ENCODE measurements at regions not wholly inside any gene's neighbourhood (a gene's known extent, or its start where the extent isn't known, plus 50 kb on each side); places are given as distances from the start of the nearest gene placed in this dataset.

DNA sequence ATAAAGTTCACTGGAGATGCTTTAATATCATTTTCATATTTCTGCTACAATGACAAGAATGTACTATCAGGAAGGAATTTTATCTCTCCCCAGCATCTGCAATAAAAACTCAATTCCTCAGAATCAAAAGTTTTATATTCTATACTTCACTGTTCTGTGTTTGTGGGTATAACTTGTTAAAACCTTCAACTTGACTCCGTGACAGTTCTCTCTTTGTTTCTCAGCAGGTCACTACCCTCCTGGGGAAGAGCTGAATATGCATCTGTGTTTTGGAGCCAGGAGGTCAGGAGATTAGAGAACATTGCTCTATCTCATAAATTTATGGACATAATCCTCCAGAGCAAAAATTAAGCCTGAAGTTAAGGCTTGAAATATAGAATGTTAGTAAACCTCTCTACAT, 411.4 kb downstream of the TRIB2 start:
- peaks cover 3% of the 10 kb centered on the region for H3K27me3 Mint-ChIP-seq

DNA sequence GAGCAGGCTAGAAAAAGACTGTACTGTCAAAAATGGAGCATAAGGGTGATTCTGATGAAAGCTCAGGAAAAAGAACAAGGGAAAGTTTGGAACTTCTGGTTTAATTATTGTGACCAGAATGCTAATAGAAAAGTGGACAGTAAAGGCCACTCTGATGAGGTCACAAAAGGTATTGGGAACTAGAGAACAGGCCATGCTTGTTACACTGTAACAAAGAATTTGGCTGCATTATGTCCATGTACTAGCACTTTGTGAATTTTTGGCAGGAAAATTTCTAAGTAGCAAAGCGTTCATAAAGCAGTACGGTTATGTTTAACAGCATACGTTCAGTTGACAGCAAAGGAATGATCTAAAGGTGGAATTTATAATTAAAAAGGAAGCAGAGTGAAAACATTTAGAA, 418.6 kb downstream of the TRIB2 start:
- no peaks in the 10 kb centered on the region for H3K9me3 ChIP-seq (ENCODE audit: control extremely low read depth in 1 of 3, control insufficient read depth in 2 of 3, insufficient read depth in 1 of 3, low read length in 2 of 3)
- no peaks in the 10 kb centered on the region for H3K4me1 ChIP-seq (ENCODE audit: control insufficient read depth in 2 of 2, insufficient read depth in 2 of 2, low read length in 2 of 2)
- no peaks in the 10 kb centered on the region for H3K79me2 ChIP-seq (ENCODE audit: control insufficient read depth, insufficient read depth, low read length)
- no peaks in the 10 kb centered on the region for H3K36me3 ChIP-seq (replicated peaks in 1 of 2; ENCODE audit: control extremely low read depth in 1 of 2, control insufficient read depth in 1 of 2, extremely low read depth in 1 of 2, insufficient read depth in 2 of 2, low read length in 1 of 2)
- H4K20me1 ChIP-seq (ENCODE audit: control insufficient read depth, insufficient read depth, low read length, poor library complexity, severe bottlenecking), result no peaks in the 10 kb centered on the region
- no peak for ATAC-seq (ENCODE audit: low read depth)
- intact Hi-C loops (cut with micrococcal nuclease), result no loop called here
- no peak for TF ChIP-seq EZH2 (IDR thresholded peaks at IDR 0.05; ENCODE audit: borderline replicate concordance, insufficient read depth, low read depth, low read length, poor library complexity, severe bottlenecking)
- TF ChIP-seq, protein P1, sequence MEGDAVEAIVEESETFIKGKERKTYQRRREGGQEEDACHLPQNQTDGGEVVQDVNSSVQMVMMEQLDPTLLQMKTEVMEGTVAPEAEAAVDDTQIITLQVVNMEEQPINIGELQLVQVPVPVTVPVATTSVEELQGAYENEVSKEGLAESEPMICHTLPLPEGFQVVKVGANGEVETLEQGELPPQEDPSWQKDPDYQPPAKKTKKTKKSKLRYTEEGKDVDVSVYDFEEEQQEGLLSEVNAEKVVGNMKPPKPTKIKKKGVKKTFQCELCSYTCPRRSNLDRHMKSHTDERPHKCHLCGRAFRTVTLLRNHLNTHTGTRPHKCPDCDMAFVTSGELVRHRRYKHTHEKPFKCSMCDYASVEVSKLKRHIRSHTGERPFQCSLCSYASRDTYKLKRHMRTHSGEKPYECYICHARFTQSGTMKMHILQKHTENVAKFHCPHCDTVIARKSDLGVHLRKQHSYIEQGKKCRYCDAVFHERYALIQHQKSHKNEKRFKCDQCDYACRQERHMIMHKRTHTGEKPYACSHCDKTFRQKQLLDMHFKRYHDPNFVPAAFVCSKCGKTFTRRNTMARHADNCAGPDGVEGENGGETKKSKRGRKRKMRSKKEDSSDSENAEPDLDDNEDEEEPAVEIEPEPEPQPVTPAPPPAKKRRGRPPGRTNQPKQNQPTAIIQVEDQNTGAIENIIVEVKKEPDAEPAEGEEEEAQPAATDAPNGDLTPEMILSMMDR (IDR thresholded peaks at IDR 0.05), result no peak
- H3K9ac ChIP-seq (ENCODE audit: low read length), result no peak overlapping the region
- WGBS (ENCODE audit: insufficient coverage), result 78% methylated on average over 3 of the region's 3 CpGs
- no peak overlapping the region for H3K4me2 ChIP-seq (replicated peaks; ENCODE audit: low read depth, low read length, poor library complexity, severe bottlenecking)
- CTCF ChIA-PET, result no interaction called here
- no peaks in the 10 kb centered on the region for H3K27me3 ChIP-seq (replicated peaks in 1 of 4; ENCODE audit: control extremely low read depth in 1 of 4, control insufficient read depth in 3 of 4, insufficient read depth in 4 of 4, low read length in 3 of 4)
- H3K27me3 Mint-ChIP-seq, result no peaks in the 10 kb centered on the region
- no peaks in the 10 kb centered on the region for H3K4me1 Mint-ChIP-seq
- POLR2A ChIA-PET, result no interaction called here
- no peak for DNase-seq
- H3K4me3 Mint-ChIP-seq, result no peak overlapping the region
- H2AFZ ChIP-seq (ENCODE audit: insufficient read depth, low read depth, low read length, poor library complexity, severe bottlenecking), result no peak overlapping the region
- no peak overlapping the region for H3K4me3 ChIP-seq (ENCODE audit: control extremely low read depth in 1 of 5, extremely low read depth in 1 of 5, insufficient read depth in 1 of 5, low read depth in 2 of 5, low read length in 4 of 5)
- no peak overlapping the region for H3K27ac Mint-ChIP-seq
- no peak overlapping the region for H3K27ac ChIP-seq (ENCODE audit: low read length in 2 of 2)
- no peaks in the 10 kb centered on the region for H3K9me3 Mint-ChIP-seq (ENCODE audit: insufficient read depth)

More for the DNA sequence above, 411.4 kb downstream of the TRIB2 start:
- DNase-seq (no peak), ATAC-seq (ENCODE audit: low read depth) (no peak)
- Histone ChIP-seq H3K4me3 (ENCODE audit: control extremely low read depth in 1 of 5, extremely low read depth in 1 of 5, insufficient read depth in 1 of 5, low read depth in 2 of 5, low read length in 4 of 5) (no peak overlapping the region), H3K9ac (ENCODE audit: low read length) (no peak overlapping the region), H3K9me3 (ENCODE audit: control extremely low read depth in 1 of 3, control insufficient read depth in 2 of 3, insufficient read depth in 1 of 3, low read length in 2 of 3) (no peaks in the 10 kb centered on the region), H3K27ac (ENCODE audit: low read length in 2 of 2) (no peak overlapping the region), H3K27me3 (replicated peaks in 1 of 4; ENCODE audit: control extremely low read depth in 1 of 4, control insufficient read depth in 3 of 4, insufficient read depth in 4 of 4, low read length in 3 of 4) (no peaks in the 10 kb centered on the region), H3K4me2 (replicated peaks; ENCODE audit: low read depth, low read length, poor library complexity, severe bottlenecking) (no peak overlapping the region), H3K4me1 (ENCODE audit: control insufficient read depth in 2 of 2, insufficient read depth in 2 of 2, low read length in 2 of 2) (no peaks in the 10 kb centered on the region), H3K79me2 (ENCODE audit: control insufficient read depth, insufficient read depth, low read length) (no peaks in the 10 kb centered on the region), H2AFZ (ENCODE audit: insufficient read depth, low read depth, low read length, poor library complexity, severe bottlenecking) (no peak overlapping the region), H4K20me1 (ENCODE audit: control insufficient read depth, insufficient read depth, low read length, poor library complexity, severe bottlenecking) (no peaks in the 10 kb centered on the region), H3K36me3 (replicated peaks in 1 of 2; ENCODE audit: control extremely low read depth in 1 of 2, control insufficient read depth in 1 of 2, extremely low read depth in 1 of 2, insufficient read depth in 2 of 2, low read length in 1 of 2) (no peaks in the 10 kb centered on the region)
- Mint-ChIP-seq H3K4me1 (no peaks in the 10 kb centered on the region), H3K27ac (no peak overlapping the region), H3K9me3 (ENCODE audit: insufficient read depth) (peaks cover 2% of the 10 kb centered on the region), H3K4me3 (no peak overlapping the region)
- intact Hi-C loops (cut with micrococcal nuclease), result no loop called here
- TF ChIP-seq, protein P1 (IDR thresholded peaks at IDR 0.05), result no peak
- no peak for TF ChIP-seq EZH2 (IDR thresholded peaks at IDR 0.05; ENCODE audit: borderline replicate concordance, insufficient read depth, low read depth, low read length, poor library complexity, severe bottlenecking)
- ChIA-PET CTCF (no interaction called here), POLR2A (no interaction called here)
- WGBS (ENCODE audit: insufficient coverage), result no CpG with 5 or more reads among the region's 1 CpG

All from B cell (primary cell).